ENCODE measurements at regions not wholly inside any gene's neighbourhood (a gene's known extent, or its start where the extent isn't known, plus 50 kb on each side); places are given as distances from the start of the nearest gene placed in this dataset.

DNA sequence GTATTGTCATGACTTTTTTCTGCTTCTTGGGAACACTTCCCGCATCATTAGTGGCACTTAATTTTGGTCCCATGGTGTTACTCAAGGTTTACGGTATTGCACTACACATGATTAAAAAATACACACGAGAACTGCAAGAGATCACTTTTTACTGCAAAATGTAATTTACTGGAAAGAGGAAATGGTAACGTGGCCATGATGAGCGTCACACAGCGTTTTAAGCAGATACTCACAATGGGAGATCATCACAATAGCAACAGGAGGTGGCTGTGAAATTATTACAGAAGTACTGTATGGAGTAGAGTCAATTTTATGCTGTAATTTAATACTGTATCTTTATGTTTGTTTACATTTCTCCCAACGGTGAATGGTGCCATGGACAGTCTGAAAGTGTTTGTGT, 1510.3 kb downstream of the AMY1C start:
- TF ChIP-seq POLR2A (IDR thresholded peaks at IDR 0.05), result no peak
- TF ChIP-seq, protein P1, sequence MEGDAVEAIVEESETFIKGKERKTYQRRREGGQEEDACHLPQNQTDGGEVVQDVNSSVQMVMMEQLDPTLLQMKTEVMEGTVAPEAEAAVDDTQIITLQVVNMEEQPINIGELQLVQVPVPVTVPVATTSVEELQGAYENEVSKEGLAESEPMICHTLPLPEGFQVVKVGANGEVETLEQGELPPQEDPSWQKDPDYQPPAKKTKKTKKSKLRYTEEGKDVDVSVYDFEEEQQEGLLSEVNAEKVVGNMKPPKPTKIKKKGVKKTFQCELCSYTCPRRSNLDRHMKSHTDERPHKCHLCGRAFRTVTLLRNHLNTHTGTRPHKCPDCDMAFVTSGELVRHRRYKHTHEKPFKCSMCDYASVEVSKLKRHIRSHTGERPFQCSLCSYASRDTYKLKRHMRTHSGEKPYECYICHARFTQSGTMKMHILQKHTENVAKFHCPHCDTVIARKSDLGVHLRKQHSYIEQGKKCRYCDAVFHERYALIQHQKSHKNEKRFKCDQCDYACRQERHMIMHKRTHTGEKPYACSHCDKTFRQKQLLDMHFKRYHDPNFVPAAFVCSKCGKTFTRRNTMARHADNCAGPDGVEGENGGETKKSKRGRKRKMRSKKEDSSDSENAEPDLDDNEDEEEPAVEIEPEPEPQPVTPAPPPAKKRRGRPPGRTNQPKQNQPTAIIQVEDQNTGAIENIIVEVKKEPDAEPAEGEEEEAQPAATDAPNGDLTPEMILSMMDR (IDR thresholded peaks at IDR 0.05), result no peak
